HG03432 (cell line): ENCODE measurements at regions not wholly inside any gene's neighbourhood (a gene's known extent, or its start where the extent isn't known, plus 50 kb on each side); places are given as distances from the start of the nearest gene placed in this dataset.

ENCODE experiments used
- ATAC-seq: cut with Tn5 transposase; IDR thresholded peaks from one replicate; pipeline ENCODE4 v1.9.1; 2021; ENCODE audit warnings: mild to moderate bottlenecking, moderate library complexity; ENCODE audit not compliant: unreplicated experiment

GRCh38 chr13:68696907-68697306 lies 1410.7 kb upstream of the ATXN8OS start:
- no peak for ATAC-seq

- ATAC-seq, result no peak
Measured at GRCh38 chr13:68692049-68692448, 1415.6 kb upstream of the ATXN8OS start.

- ATAC-seq, result no peak
Measured at GRCh38 chr13:68690567-68690966, 1417.1 kb upstream of the ATXN8OS start.

- no peak for ATAC-seq
Measured at GRCh38 chr13:68676513-68677115, 1431.0 kb upstream of the ATXN8OS start.

GRCh38 chr13:68675209-68675608 lies 1432.4 kb upstream of the ATXN8OS start:
- no peak for ATAC-seq

GRCh38 chr13:68667863-68668262 lies 1437.7 kb upstream of the PCDH9 start:
- no peak for ATAC-seq

- ATAC-seq, result peak; percentile 58
Measured at GRCh38 chr13:68666774-68667397, 1436.8 kb upstream of the PCDH9 start.

- no peak for ATAC-seq
Measured at GRCh38 chr13:68645814-68646213, 1415.7 kb upstream of the PCDH9 start.

- ATAC-seq, result no peak
Measured at GRCh38 chr13:68644611-68645010, 1414.5 kb upstream of the PCDH9 start.

GRCh38 chr13:68636784-68637183 lies 1406.6 kb upstream of the PCDH9 start:
- no peak for ATAC-seq

GRCh38 chr13:68628994-68629393 lies 1398.9 kb upstream of the PCDH9 start:
- ATAC-seq, result no peak

- no peak for ATAC-seq
Measured at GRCh38 chr13:68627379-68627778, 1397.2 kb upstream of the PCDH9 start.

GRCh38 chr13:68616600-68617222 lies 1386.6 kb upstream of the PCDH9 start:
- ATAC-seq, result no peak

GRCh38 chr13:68609661-68610060 lies 1379.5 kb upstream of the PCDH9 start:
- ATAC-seq, result no peak

GRCh38 chr13:68608147-68608546 lies 1378.0 kb upstream of the PCDH9 start:
- ATAC-seq, result no peak

- no peak for ATAC-seq
Measured at GRCh38 chr13:68597641-68598040, 1367.5 kb upstream of the PCDH9 start.

- peak; percentile 100 for ATAC-seq
Measured at GRCh38 chr13:68588623-68589022, 1358.5 kb upstream of the PCDH9 start.

- no peak for ATAC-seq
Measured at GRCh38 chr13:68584776-68585175, 1354.6 kb upstream of the PCDH9 start.

- ATAC-seq, result no peak
Measured at GRCh38 chr13:68574053-68574452, 1343.9 kb upstream of the PCDH9 start.

GRCh38 chr13:68551701-68552522 lies 1321.8 kb upstream of the PCDH9 start:
- no peak for ATAC-seq

- ATAC-seq, result peak; percentile 73
Measured at GRCh38 chr13:68550330-68550729, 1320.2 kb upstream of the PCDH9 start.

GRCh38 chr13:68540244-68540643 lies 1310.1 kb upstream of the PCDH9 start:
- ATAC-seq, result no peak
